H1 (cell line): ENCODE measurements at regions not wholly inside any gene's neighbourhood (a gene's known extent, or its start where the extent isn't known, plus 50 kb on each side); places are given as distances from the start of the nearest gene placed in this dataset.

Source experiments
- CHD7 ChIP-seq: fragments of 300-600 bp; sonication (generic); IDR thresholded peaks from 2 replicates; pipeline ENCODE4 v1.7.1; 2012; ENCODE audit warnings: low read length, moderate library complexity, mild to moderate bottlenecking, inconsistent platforms; ENCODE audit not compliant: insufficient replicate concordance
- CTBP2 ChIP-seq: IDR thresholded peaks from 2 replicates; pipeline ENCODE4 v1.7.0; 2011; ENCODE audit warnings: borderline replicate concordance, mild to moderate bottlenecking, moderate library complexity, mixed read lengths, low read length; ENCODE audit not compliant: insufficient read depth, insufficient read length

GRCh38 chr12:14283489-14284144, 81.9 kb upstream of the ATF7IP start (continued):
- TF ChIP-seq CHD7 (peak; percentile 82), CTBP2 (no peak)
